ENCODE measurements at regions not wholly inside any gene's neighbourhood (a gene's known extent, or its start where the extent isn't known, plus 50 kb on each side); places are given as distances from the start of the nearest gene placed in this dataset.

GRCh38 chr3:154583086-154583634, 153.2 kb upstream of the GPR149 start:
- TF ChIP-seq CTCF (conservative IDR thresholded peaks at IDR 0.05) (no peak), EZH2 (IDR thresholded peaks at IDR 0.05; ENCODE audit: low read depth) (no peak)

Measured in PC-9 (cell line).